Parathyroid adenoma (tissue), 2 donors: ENCODE measurements at regions not wholly inside any gene's neighbourhood (a gene's known extent, or its start where the extent isn't known, plus 50 kb on each side); places are given as distances from the start of the nearest gene placed in this dataset.

ENCODE experiments used
- H2AFZ ChIP-seq: fragments of 300-600 bp; sonication (generic); one replicate; pipeline ENCODE4 v1.7.0; 2017; ENCODE audit warnings: antibody characterized with exemption, mild to moderate bottlenecking
- H3K27ac ChIP-seq: fragments of 300-600 bp; sonication (generic); one replicate; pipeline ENCODE4 v1.7.0; 2017
- H3K27me3 ChIP-seq: fragments of 300-600 bp; sonication (generic); one replicate; pipeline ENCODE4 v1.7.0; 2017; ENCODE audit warnings: low read length; ENCODE audit not compliant: control insufficient read depth, insufficient read depth
- H3K36me3 ChIP-seq: fragments of 300-600 bp; sonication (generic); one replicate; pipeline ENCODE4 v1.7.0; 2017; ENCODE audit warnings: low read length; ENCODE audit not compliant: control insufficient read depth, insufficient read depth
- H3K4me1 ChIP-seq: fragments of 300-600 bp; sonication (generic); one replicate; pipeline ENCODE4 v1.7.0; 2017; ENCODE audit warnings: control low read depth
- H3K4me2 ChIP-seq: fragments of 300-600 bp; sonication (generic); one replicate; pipeline ENCODE4 v1.7.0; 2017; ENCODE audit warnings: low read length
- H3K4me3 ChIP-seq: fragments of 300-600 bp; sonication (generic); one replicate; pipeline ENCODE4 v1.7.0; 2017; ENCODE audit warnings: low read depth, low read length
- H3K79me2 ChIP-seq: fragments of 300-600 bp; sonication (generic); one replicate; pipeline ENCODE4 v1.7.0; 2017; ENCODE audit warnings: control low read depth
- H3K9ac ChIP-seq: fragments of 300-600 bp; sonication (generic); one replicate; pipeline ENCODE4 v1.7.0; 2017; ENCODE audit warnings: mild to moderate bottlenecking
- H3K9me3 ChIP-seq: fragments of 300-600 bp; sonication (generic); one replicate; pipeline ENCODE4 v1.7.0; 2017; ENCODE audit warnings: low read length; ENCODE audit not compliant: control insufficient read depth
- TF ChIP-seq, protein P1 (sequence below): fragments of 300-600 bp; sonication (generic); IDR thresholded peaks from one replicate; pipeline ENCODE4 v1.7.0; 2017; ENCODE audit warnings: antibody characterized with exemption, mild to moderate bottlenecking
- donor health status: primary hyperparathyroidism.

DNA sequence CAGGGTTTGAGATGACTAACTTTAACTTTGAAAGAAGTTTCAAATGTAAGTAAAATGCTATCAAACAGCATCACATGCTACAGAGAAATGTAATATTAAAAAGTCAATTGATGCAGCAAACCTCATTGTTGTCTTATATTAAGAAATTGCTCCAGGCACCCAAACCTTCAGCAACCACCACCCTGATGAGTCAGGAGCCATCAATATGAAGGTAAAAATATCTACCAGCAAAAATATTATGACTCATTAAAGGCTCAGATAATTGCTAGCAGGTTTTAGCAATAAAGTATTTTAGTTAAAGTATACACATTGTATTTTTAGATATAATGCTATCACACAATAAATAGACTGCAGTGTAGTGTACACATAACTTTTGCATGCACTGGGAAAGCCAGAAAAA, 746.3 kb downstream of the ZPLD1 start:
- TF ChIP-seq, protein P1, sequence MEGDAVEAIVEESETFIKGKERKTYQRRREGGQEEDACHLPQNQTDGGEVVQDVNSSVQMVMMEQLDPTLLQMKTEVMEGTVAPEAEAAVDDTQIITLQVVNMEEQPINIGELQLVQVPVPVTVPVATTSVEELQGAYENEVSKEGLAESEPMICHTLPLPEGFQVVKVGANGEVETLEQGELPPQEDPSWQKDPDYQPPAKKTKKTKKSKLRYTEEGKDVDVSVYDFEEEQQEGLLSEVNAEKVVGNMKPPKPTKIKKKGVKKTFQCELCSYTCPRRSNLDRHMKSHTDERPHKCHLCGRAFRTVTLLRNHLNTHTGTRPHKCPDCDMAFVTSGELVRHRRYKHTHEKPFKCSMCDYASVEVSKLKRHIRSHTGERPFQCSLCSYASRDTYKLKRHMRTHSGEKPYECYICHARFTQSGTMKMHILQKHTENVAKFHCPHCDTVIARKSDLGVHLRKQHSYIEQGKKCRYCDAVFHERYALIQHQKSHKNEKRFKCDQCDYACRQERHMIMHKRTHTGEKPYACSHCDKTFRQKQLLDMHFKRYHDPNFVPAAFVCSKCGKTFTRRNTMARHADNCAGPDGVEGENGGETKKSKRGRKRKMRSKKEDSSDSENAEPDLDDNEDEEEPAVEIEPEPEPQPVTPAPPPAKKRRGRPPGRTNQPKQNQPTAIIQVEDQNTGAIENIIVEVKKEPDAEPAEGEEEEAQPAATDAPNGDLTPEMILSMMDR: no peak

GRCh38 chr3:103184772-103185171, 750.0 kb downstream of the ZPLD1 start:
- no peak overlapping the region for H3K4me2 ChIP-seq
- no peaks in the 10 kb centered on the region for H3K27me3 ChIP-seq
- no peaks in the 10 kb centered on the region for H3K79me2 ChIP-seq
- no peaks in the 10 kb centered on the region for H3K4me1 ChIP-seq
- no peaks in the 10 kb centered on the region for H3K9me3 ChIP-seq
- TF ChIP-seq, protein P1: no peak
- H3K27ac ChIP-seq: no peak overlapping the region
- H3K9ac ChIP-seq: no peak overlapping the region
- H3K36me3 ChIP-seq: no peaks in the 10 kb centered on the region
- no peak overlapping the region for H2AFZ ChIP-seq
- no peak overlapping the region for H3K4me3 ChIP-seq

More for the DNA sequence above, 746.3 kb downstream of the ZPLD1 start:
- no peaks in the 10 kb centered on the region for H3K36me3 ChIP-seq
- H3K4me1 ChIP-seq: no peaks in the 10 kb centered on the region
- no peaks in the 10 kb centered on the region for H3K27me3 ChIP-seq
- H3K4me2 ChIP-seq: no peak overlapping the region
- no peaks in the 10 kb centered on the region for H3K79me2 ChIP-seq
- no peak overlapping the region for H3K9ac ChIP-seq
- no peak overlapping the region for H3K27ac ChIP-seq
- no peaks in the 10 kb centered on the region for H3K9me3 ChIP-seq
- H2AFZ ChIP-seq: no peak overlapping the region
- no peak overlapping the region for H3K4me3 ChIP-seq

DNA sequence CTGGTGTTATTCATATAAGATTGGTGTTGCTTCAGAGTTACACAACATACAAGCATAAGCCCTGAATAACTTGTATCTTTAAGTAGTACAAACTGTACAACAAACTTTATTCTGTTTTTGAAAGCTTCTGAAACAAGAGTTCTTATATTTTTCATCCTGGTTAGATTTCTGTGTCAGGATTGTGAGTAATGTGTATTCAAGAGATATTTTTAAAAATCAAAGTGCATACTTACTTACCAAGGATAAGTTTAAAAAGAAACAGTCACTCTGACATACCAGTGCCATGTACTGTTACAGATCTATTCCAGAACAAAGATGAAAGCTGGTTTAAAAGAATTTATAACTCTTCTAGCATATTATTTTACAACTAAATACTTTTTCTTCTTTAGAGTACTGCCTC, 755.1 kb downstream of the ZPLD1 start:
- Histone ChIP-seq H3K27me3 (no peaks in the 10 kb centered on the region), H3K9me3 (no peaks in the 10 kb centered on the region), H3K4me2 (no peak overlapping the region), H3K9ac (no peak overlapping the region), H2AFZ (no peak overlapping the region), H3K27ac (no peak overlapping the region), H3K79me2 (no peaks in the 10 kb centered on the region), H3K4me1 (no peaks in the 10 kb centered on the region), H3K36me3 (no peaks in the 10 kb centered on the region), H3K4me3 (no peak overlapping the region)
- TF ChIP-seq, protein P1: no peak

GRCh38 chr3:103195216-103195615, 760.4 kb downstream of the ZPLD1 start:
- H3K27ac ChIP-seq: no peak overlapping the region
- H3K36me3 ChIP-seq: no peaks in the 10 kb centered on the region
- H3K9ac ChIP-seq: no peak overlapping the region
- H3K79me2 ChIP-seq: no peaks in the 10 kb centered on the region
- H3K9me3 ChIP-seq: no peaks in the 10 kb centered on the region
- no peak overlapping the region for H3K4me3 ChIP-seq
- no peaks in the 10 kb centered on the region for H3K4me1 ChIP-seq
- H2AFZ ChIP-seq: no peak overlapping the region
- H3K4me2 ChIP-seq: no peak overlapping the region
- H3K27me3 ChIP-seq: no peaks in the 10 kb centered on the region
- TF ChIP-seq, protein P1: no peak

DNA sequence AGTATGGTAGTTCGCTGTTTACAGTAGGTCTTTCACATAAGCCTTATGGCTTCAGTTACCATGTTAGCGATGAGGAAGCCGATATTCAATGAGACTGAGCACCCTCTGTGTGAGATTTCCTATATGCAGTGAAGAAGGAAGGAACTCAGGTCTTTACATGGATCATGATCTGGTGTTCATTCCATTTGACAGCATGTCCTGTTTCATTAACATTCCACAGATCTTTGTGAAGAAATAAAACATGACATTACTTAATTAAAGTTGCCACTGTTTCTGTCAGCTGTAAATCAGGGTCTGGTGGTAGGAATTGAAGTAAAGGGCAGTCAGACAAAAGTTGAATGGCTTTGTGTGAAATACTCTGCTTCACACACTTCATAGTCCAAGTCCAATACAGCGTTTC, 768.6 kb downstream of the ZPLD1 start:
- H3K79me2 ChIP-seq: no peaks in the 10 kb centered on the region
- H3K4me3 ChIP-seq: no peak overlapping the region
- H2AFZ ChIP-seq: no peak overlapping the region
- no peaks in the 10 kb centered on the region for H3K9me3 ChIP-seq
- no peak overlapping the region for H3K27ac ChIP-seq
- no peaks in the 10 kb centered on the region for H3K27me3 ChIP-seq
- TF ChIP-seq, protein P1: no peak
- H3K36me3 ChIP-seq: no peaks in the 10 kb centered on the region
- no peaks in the 10 kb centered on the region for H3K4me1 ChIP-seq
- no peak overlapping the region for H3K4me2 ChIP-seq
- no peak overlapping the region for H3K9ac ChIP-seq
